ENCODE measurements at regions not wholly inside any gene's neighbourhood (a gene's known extent, or its start where the extent isn't known, plus 50 kb on each side); places are given as distances from the start of the nearest gene placed in this dataset.

GRCh38 chr15:70411143-70411863, 313.6 kb upstream of the TLE3 start:
- no peak overlapping the region for H2AFZ ChIP-seq (ENCODE audit: low read depth, low read length, poor library complexity, severe bottlenecking)
- ChIA-PET RAD21 (ENCODE audit: low non-redundant PET in 1 of 2, low total read pairs in 2 of 2, uncharacterized antibody in 2 of 2, unreplicated experiment in 2 of 2) (no interaction called here), POLR2A (no interaction called here), CTCF (no interaction called here)
- no peaks in the 10 kb centered on the region for H3K36me3 ChIP-seq (ENCODE audit: control insufficient read depth in 1 of 2, insufficient read depth in 2 of 2, low read length in 2 of 2)
- H3K4me3 ChIP-seq (replicated peaks in 1 of 2; ENCODE audit: low read depth in 1 of 2, low read length in 2 of 2): no peak overlapping the region
- H3K4me1 ChIP-seq (ENCODE audit: control insufficient read depth in 1 of 2, insufficient read depth in 2 of 2, low read length in 2 of 2): no peaks in the 10 kb centered on the region; a peak in 1 of 4 replicates
- no peaks in the 10 kb centered on the region for H3K9me3 ChIP-seq (ENCODE audit: control insufficient read depth in 1 of 2, insufficient read depth in 1 of 2, low read depth in 1 of 2, low read length in 2 of 2)
- H3K4me2 ChIP-seq (ENCODE audit: low read length): no peak overlapping the region
- no peaks in the 10 kb centered on the region for H3K9me2 ChIP-seq (ENCODE audit: insufficient read depth)
- no TSS peak for BruUV-seq (replicated peaks)
- intact Hi-C loops (cut with micrococcal nuclease): no loop called here
- DNase-seq (ENCODE audit: low read depth, low spot score) (no peak), ATAC-seq (no peak)
- H3K79me2 ChIP-seq (ENCODE audit: insufficient read depth, low read length): no peaks in the 10 kb centered on the region
- no peak overlapping the region for H3K9ac ChIP-seq (ENCODE audit: low read length)
- no peaks in the 10 kb centered on the region for H4K20me1 ChIP-seq (ENCODE audit: insufficient read depth)
- no peaks in the 10 kb centered on the region for H3K27me3 ChIP-seq (ENCODE audit: insufficient read depth, low read length)
- no peak overlapping the region for H3K27ac ChIP-seq (ENCODE audit: low read depth, low read length)
- TF ChIP-seq POLR2AphosphoS5 (IDR thresholded peaks at IDR 0.05; ENCODE audit: low read depth, low read length) (no peak), CBX3 (IDR thresholded peaks at IDR 0.05; ENCODE audit: low read depth) (no peak), REST (IDR thresholded peaks at IDR 0.05; ENCODE audit: low read depth) (no peak)

GRCh38 chr15:70410371-70410985, 312.8 kb upstream of the TLE3 start:
- Histone ChIP-seq H3K79me2 (ENCODE audit: insufficient read depth, low read length) (no peaks in the 10 kb centered on the region), H3K4me1 (ENCODE audit: control insufficient read depth in 1 of 2, insufficient read depth in 2 of 2, low read length in 2 of 2) (no peaks in the 10 kb centered on the region; a peak in 1 of 4 replicates), H3K9me2 (ENCODE audit: insufficient read depth) (no peaks in the 10 kb centered on the region), H2AFZ (ENCODE audit: low read depth, low read length, poor library complexity, severe bottlenecking) (no peak overlapping the region), H3K36me3 (ENCODE audit: control insufficient read depth in 1 of 2, insufficient read depth in 2 of 2, low read length in 2 of 2) (no peaks in the 10 kb centered on the region), H3K9me3 (ENCODE audit: control insufficient read depth in 1 of 2, insufficient read depth in 1 of 2, low read depth in 1 of 2, low read length in 2 of 2) (no peaks in the 10 kb centered on the region), H3K4me3 (replicated peaks in 1 of 2; ENCODE audit: low read depth in 1 of 2, low read length in 2 of 2) (no peak overlapping the region), H3K9ac (ENCODE audit: low read length) (no peak overlapping the region), H4K20me1 (ENCODE audit: insufficient read depth) (no peaks in the 10 kb centered on the region), H3K27ac (ENCODE audit: low read depth, low read length) (no peak overlapping the region), H3K27me3 (ENCODE audit: insufficient read depth, low read length) (no peaks in the 10 kb centered on the region), H3K4me2 (ENCODE audit: low read length) (no peak overlapping the region)
- intact Hi-C loops (cut with micrococcal nuclease): no loop called here
- ChIA-PET RAD21 (ENCODE audit: low non-redundant PET in 1 of 2, low total read pairs in 2 of 2, uncharacterized antibody in 2 of 2, unreplicated experiment in 2 of 2) (no interaction called here), CTCF (no interaction called here), POLR2A (no interaction called here)
- DNase-seq (ENCODE audit: low read depth, low spot score) (no peak), ATAC-seq (no peak)
- no TSS peak for BruUV-seq (replicated peaks)
- TF ChIP-seq ATF3 (IDR thresholded peaks at IDR 0.05): no peak
- no peak for TF ChIP-seq EGR1 (IDR thresholded peaks at IDR 0.05; ENCODE audit: low read depth)
- TF ChIP-seq SP1 (IDR thresholded peaks at IDR 0.05; ENCODE audit: low read depth): no peak
- TF ChIP-seq ZBTB33 (IDR thresholded peaks at IDR 0.05; ENCODE audit: extremely low read depth, insufficient replicate concordance, low read length): no peak
- TF ChIP-seq YY1 (IDR thresholded peaks at IDR 0.05; ENCODE audit: extremely low read depth, insufficient replicate concordance, low read depth, low read length): no peak
- TF ChIP-seq TCF7L2 (IDR thresholded peaks at IDR 0.05; ENCODE audit: borderline replicate concordance, extremely low read depth, insufficient read depth, insufficient read length): no peak
- TF ChIP-seq POLR2AphosphoS5 (IDR thresholded peaks at IDR 0.05; ENCODE audit: low read depth, low read length): no peak
